ENCODE measurements at regions not wholly inside any gene's neighbourhood (a gene's known extent, or its start where the extent isn't known, plus 50 kb on each side); places are given as distances from the start of the nearest gene placed in this dataset.

DNA sequence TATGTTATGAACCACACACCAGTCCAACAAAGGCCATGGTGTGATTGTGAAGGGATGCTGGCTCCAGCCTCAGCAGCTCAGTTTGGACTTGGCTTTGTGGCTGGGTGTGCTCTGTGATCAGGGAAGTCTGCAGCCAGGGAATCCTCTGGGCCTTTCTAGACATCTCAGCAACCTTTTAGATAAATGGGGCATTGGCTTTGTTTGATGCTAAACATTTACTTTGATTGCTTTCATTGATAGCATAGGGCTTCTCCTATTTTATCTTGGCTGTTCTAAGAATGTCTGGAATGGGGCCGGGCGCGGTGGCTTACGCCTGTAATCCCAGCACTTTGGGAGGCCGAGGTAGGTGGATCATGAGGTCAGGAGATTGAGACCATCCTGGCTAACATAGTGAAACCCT is 104.5 kb downstream of the VAPA start:
- no peaks in the 10 kb centered on the region for H3K9me3 ChIP-seq (ENCODE audit: severe bottlenecking)

DNA sequence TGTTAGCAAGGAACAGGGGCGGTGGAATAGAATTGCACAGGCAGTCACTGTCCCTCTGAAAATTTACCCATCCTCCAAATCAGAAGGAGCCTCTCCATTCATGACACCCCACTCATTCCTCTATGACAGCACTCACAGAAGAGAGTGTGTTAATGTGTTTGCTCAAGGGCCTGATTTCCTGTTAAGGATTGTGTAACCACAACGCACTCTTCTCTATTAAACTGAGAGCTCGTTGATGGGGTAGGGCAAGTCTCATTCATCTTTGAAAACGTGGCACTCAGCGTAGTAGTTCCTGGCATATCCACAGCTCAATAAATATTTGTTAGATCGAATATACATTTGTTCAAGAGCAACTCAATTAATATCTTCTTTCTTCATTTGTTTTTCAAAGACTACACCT is 106.4 kb downstream of the VAPA start:
- ATAC-seq (ENCODE audit: low read depth): 0 out of 3 replicates have a peak, but pooled peaks have one; percentile 19
- TF ChIP-seq, protein P1, sequence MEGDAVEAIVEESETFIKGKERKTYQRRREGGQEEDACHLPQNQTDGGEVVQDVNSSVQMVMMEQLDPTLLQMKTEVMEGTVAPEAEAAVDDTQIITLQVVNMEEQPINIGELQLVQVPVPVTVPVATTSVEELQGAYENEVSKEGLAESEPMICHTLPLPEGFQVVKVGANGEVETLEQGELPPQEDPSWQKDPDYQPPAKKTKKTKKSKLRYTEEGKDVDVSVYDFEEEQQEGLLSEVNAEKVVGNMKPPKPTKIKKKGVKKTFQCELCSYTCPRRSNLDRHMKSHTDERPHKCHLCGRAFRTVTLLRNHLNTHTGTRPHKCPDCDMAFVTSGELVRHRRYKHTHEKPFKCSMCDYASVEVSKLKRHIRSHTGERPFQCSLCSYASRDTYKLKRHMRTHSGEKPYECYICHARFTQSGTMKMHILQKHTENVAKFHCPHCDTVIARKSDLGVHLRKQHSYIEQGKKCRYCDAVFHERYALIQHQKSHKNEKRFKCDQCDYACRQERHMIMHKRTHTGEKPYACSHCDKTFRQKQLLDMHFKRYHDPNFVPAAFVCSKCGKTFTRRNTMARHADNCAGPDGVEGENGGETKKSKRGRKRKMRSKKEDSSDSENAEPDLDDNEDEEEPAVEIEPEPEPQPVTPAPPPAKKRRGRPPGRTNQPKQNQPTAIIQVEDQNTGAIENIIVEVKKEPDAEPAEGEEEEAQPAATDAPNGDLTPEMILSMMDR (IDR thresholded peaks at IDR 0.05; ENCODE audit: poor library complexity, severe bottlenecking): no peak
- no peak for DNase-seq (ENCODE audit: low spot score)
- H3K36me3 ChIP-seq (ENCODE audit: low read depth): no peaks in the 10 kb centered on the region
- no peak overlapping the region for H3K27ac ChIP-seq (ENCODE audit: poor library complexity, severe bottlenecking)
- no peaks in the 10 kb centered on the region for H3K27me3 ChIP-seq (ENCODE audit: insufficient read depth, poor library complexity, severe bottlenecking)
- H3K4me3 ChIP-seq (ENCODE audit: severe bottlenecking): no peak overlapping the region
- H3K4me1 ChIP-seq (ENCODE audit: insufficient read depth, poor library complexity, severe bottlenecking): peaks cover 15% of the 10 kb centered on the region
- no peaks in the 10 kb centered on the region for H3K9me3 ChIP-seq (ENCODE audit: severe bottlenecking)

More for the DNA sequence above, 104.5 kb downstream of the VAPA start:
- DNase-seq (ENCODE audit: low spot score) (no peak), ATAC-seq (ENCODE audit: low read depth) (no peak)
- Histone ChIP-seq H3K4me1 (ENCODE audit: insufficient read depth, poor library complexity, severe bottlenecking) (peaks cover 22% of the 10 kb centered on the region), H3K27me3 (ENCODE audit: insufficient read depth, poor library complexity, severe bottlenecking) (no peaks in the 10 kb centered on the region), H3K4me3 (ENCODE audit: severe bottlenecking) (no peak overlapping the region), H3K27ac (ENCODE audit: poor library complexity, severe bottlenecking) (no peak overlapping the region), H3K36me3 (ENCODE audit: low read depth) (no peaks in the 10 kb centered on the region)
- TF ChIP-seq, protein P1 (IDR thresholded peaks at IDR 0.05; ENCODE audit: poor library complexity, severe bottlenecking): no peak

DNA sequence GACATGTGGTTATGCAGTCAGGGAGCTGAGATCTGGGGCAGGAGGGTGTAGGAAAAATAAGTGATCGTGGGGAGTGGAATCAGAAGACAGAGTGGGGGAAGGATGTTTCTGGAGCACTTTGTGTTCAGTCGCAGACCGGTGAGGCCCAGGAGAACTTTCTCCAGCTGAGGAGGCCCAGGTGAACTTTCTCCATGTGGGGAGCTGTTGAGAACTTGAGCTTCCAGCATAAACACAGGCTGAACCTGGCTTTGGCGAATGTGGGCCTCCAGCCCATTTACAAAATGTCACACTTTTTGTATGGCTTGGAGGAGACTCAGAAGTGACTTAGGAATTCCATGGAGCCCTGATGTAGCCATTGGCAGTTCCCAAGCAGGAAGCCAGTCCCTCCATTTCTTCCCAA is 108.5 kb downstream of the VAPA start:
- H3K4me3 ChIP-seq (ENCODE audit: severe bottlenecking): no peak overlapping the region
- no peaks in the 10 kb centered on the region for H3K4me1 ChIP-seq (ENCODE audit: insufficient read depth, poor library complexity, severe bottlenecking)
- no peaks in the 10 kb centered on the region for H3K36me3 ChIP-seq (ENCODE audit: low read depth)
- TF ChIP-seq, protein P1 (IDR thresholded peaks at IDR 0.05; ENCODE audit: poor library complexity, severe bottlenecking): no peak
- no peaks in the 10 kb centered on the region for H3K9me3 ChIP-seq (ENCODE audit: severe bottlenecking)
- DNase-seq (ENCODE audit: low spot score): no peak
- no peaks in the 10 kb centered on the region for H3K27me3 ChIP-seq (ENCODE audit: insufficient read depth, poor library complexity, severe bottlenecking)
- no peak for ATAC-seq (ENCODE audit: low read depth)
- H3K27ac ChIP-seq (ENCODE audit: poor library complexity, severe bottlenecking): no peak overlapping the region

DNA sequence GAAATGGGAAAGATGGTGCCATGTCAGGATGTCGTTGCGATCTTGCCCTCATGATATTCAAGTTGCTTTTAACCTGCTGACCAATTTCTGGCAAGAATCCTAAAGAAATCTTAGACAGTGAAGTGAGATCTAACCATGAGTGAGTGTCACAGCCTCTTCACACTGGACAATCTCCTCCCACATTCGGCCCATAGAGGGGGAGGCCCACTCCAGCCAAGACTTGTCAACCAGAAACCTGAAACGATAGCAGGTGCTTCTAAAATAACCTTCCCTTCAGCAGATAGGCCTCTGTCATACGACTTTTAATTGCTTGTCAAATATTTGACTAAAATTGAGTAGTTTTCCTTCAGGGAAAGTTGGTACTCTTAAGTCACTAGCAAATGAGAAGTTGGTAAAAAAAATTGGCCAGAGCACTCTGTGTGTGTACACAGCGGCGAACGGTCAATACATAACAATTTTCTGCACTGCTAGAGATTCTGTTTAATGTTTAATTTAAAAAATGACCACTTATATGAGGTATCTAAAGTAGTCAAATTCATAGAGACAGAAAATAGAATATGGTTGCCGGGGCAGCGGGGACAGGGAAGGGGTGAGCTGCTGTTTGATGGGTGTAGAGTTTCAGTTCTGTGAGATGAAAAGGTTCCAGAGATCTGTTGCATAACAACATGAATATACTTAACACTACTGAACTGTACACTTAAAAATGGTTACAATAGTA is 110.2 kb downstream of the VAPA start:
- TF ChIP-seq, protein P1 (IDR thresholded peaks at IDR 0.05; ENCODE audit: poor library complexity, severe bottlenecking): no peak
- ATAC-seq (ENCODE audit: low read depth) (no peak), DNase-seq (ENCODE audit: low spot score) (no peak)
- Histone ChIP-seq H3K9me3 (ENCODE audit: severe bottlenecking) (no peaks in the 10 kb centered on the region), H3K27ac (ENCODE audit: poor library complexity, severe bottlenecking) (no peak overlapping the region), H3K4me3 (ENCODE audit: severe bottlenecking) (no peak overlapping the region), H3K4me1 (ENCODE audit: insufficient read depth, poor library complexity, severe bottlenecking) (no peaks in the 10 kb centered on the region), H3K36me3 (ENCODE audit: low read depth) (no peaks in the 10 kb centered on the region), H3K27me3 (ENCODE audit: insufficient read depth, poor library complexity, severe bottlenecking) (no peaks in the 10 kb centered on the region)

All from RWPE2 (cell line).